H1 (cell line): ENCODE measurements at regions not wholly inside any gene's neighbourhood (a gene's known extent, or its start where the extent isn't known, plus 50 kb on each side); places are given as distances from the start of the nearest gene placed in this dataset.

ENCODE experiments used
- CTCF ChIA-PET: fragments of 300-600 bp; sonication (Branson Sonifier 250); formaldehyde crosslinking; loops from one replicate; lab custom pipeline; 2021; ENCODE audit not compliant: partially characterized antibody; lab: Charles Lee
- POLR2A ChIA-PET: fragments of 300-600 bp; sonication (Branson Sonifier 250); formaldehyde crosslinking; loops from one replicate; lab custom pipeline; 2021; ENCODE audit warnings: inconsistent platforms; ENCODE audit not compliant: partially characterized antibody; lab: Charles Lee
- DNase-seq, 2 experiments: peaks; one replicate each; pipeline versions ENCODE4 v3.0.0 to v3.0.0-alpha.2; 2010 to 2022; ENCODE audit warnings: low spot score in 2 of 2, low read depth in 1 of 2, mixed read lengths in 1 of 2
- FAIRE-seq: peaks from 2 replicates; lab custom pipeline; 2011; peaks lifted over from hg19 to GRCh38; lab: Jason Lieb, UNC
- H2AFZ ChIP-seq: 2 replicates; pipeline ENCODE4 v1.8.1; 2012; ENCODE audit warnings: low read length, inconsistent platforms
- H2AK5ac ChIP-seq: 2 replicates; pipeline ENCODE4 v1.6.1; 2013; ENCODE audit warnings: low read depth, low read length
- H2BK120ac ChIP-seq: replicated peaks from 2 replicates; pipeline ENCODE3; 2013; ENCODE audit warnings: low read depth, low read length, inconsistent platforms
- H2BK12ac ChIP-seq: 2 replicates; pipeline ENCODE4 v1.6.1; 2013; ENCODE audit warnings: low read depth, low read length
- H2BK15ac ChIP-seq: 2 replicates; pipeline ENCODE4 v1.6.1; 2013; ENCODE audit warnings: low read length
- H2BK20ac ChIP-seq: 2 replicates; pipeline ENCODE4 v1.6.1; 2013; ENCODE audit warnings: low read length
- H2BK5ac ChIP-seq: 2 replicates; pipeline ENCODE4 v1.6.1; 2013; ENCODE audit warnings: low read depth, low read length
- H3K14ac ChIP-seq: 2 replicates; pipeline ENCODE4 v1.6.1; 2013; ENCODE audit warnings: inconsistent platforms; ENCODE audit not compliant: insufficient read length
- H3K18ac ChIP-seq: 2 replicates; pipeline ENCODE4 v1.6.1; 2013; ENCODE audit warnings: low read length; ENCODE audit errors: extremely low read depth
- H3K23ac ChIP-seq: 2 replicates; pipeline ENCODE4 v1.6.1; 2013; ENCODE audit warnings: inconsistent platforms; ENCODE audit not compliant: insufficient read length
- H3K23me2 ChIP-seq: 2 replicates; pipeline ENCODE4 v1.6.1; 2013; ENCODE audit warnings: low read depth, low read length
- H3K27ac ChIP-seq: 2 replicates; pipeline ENCODE4 v1.6.1; 2011; ENCODE audit warnings: low read depth, low read length, inconsistent platforms
- H3K27me3 ChIP-seq, 4 experiments: replicated peaks in 1 of 4; 1 replicate in 1 of 4; 2 replicates in 3 of 4; pipeline versions ENCODE4 v1.6.1 to v1.8.1; 2011 to 2013; ENCODE audit warnings: low read length in 3 of 4, mild to moderate bottlenecking in 3 of 4, inconsistent platforms in 2 of 4, mixed read lengths in 2 of 4, moderate library complexity in 1 of 4; ENCODE audit not compliant: control insufficient read depth in 3 of 4, insufficient read depth in 3 of 4; ENCODE audit errors: extremely low read depth in 1 of 4
- H3K36me3 ChIP-seq, 4 experiments: 2 replicates each; pipeline versions ENCODE4 v1.6.1 to v1.8.1; 2011 to 2013; ENCODE audit warnings: mild to moderate bottlenecking in 4 of 4, low read length in 3 of 4, moderate library complexity in 2 of 4, control low read depth in 1 of 4, inconsistent platforms in 1 of 4; ENCODE audit not compliant: insufficient read depth in 4 of 4, control insufficient read depth in 2 of 4
- H3K4ac ChIP-seq: replicated peaks from 2 replicates; pipeline ENCODE3; 2013; ENCODE audit warnings: low read length, low read depth, mixed read lengths, inconsistent platforms; ENCODE audit not compliant: insufficient read length
- H3K4me1 ChIP-seq, 4 experiments: replicated peaks in 1 of 4; 1 replicate in 1 of 4; 2 replicates in 3 of 4; pipeline versions ENCODE4 v1.6.1 to v1.8.1; 2011 to 2013; ENCODE audit warnings: low read length in 3 of 4, inconsistent platforms in 2 of 4, mixed read lengths in 1 of 4; ENCODE audit not compliant: insufficient read depth in 4 of 4, control insufficient read depth in 3 of 4
- H3K4me2 ChIP-seq, 2 experiments: 2 replicates each; pipeline versions ENCODE4 v1.6.1 to v1.8.1; 2011 to 2013; ENCODE audit warnings: low read depth in 2 of 2, low read length in 2 of 2, control low read depth in 1 of 2, inconsistent platforms in 1 of 2, mild to moderate bottlenecking in 1 of 2; ENCODE audit not compliant: insufficient read depth in 1 of 2
- H3K4me3 ChIP-seq, 4 experiments: fragments of 200-600, 300-600 bp in 1 of 4; sonication (generic), shearing (Covaris generic), sonication (Bioruptor Twin) in 1 of 4; 2 replicates each; pipeline versions ENCODE4 v1.5.1 to v1.8.1; 2011 to 2016; ENCODE audit warnings: low read length in 4 of 4, low read depth in 3 of 4, control low read depth in 2 of 4, inconsistent platforms in 2 of 4, mild to moderate bottlenecking in 2 of 4, mixed read lengths in 1 of 4, moderate library complexity in 1 of 4; ENCODE audit not compliant: insufficient read depth in 2 of 4; ENCODE audit errors: extremely low read depth in 1 of 4
- H3K56ac ChIP-seq: replicated peaks from 2 replicates; pipeline ENCODE3; 2013; ENCODE audit warnings: low read depth, mild to moderate bottlenecking, mixed read lengths, low read length, inconsistent platforms; ENCODE audit not compliant: insufficient read length
- H3K79me1 ChIP-seq: 2 replicates; pipeline ENCODE4 v1.6.1; 2013; ENCODE audit warnings: low read depth, low read length, control low read depth
- H3K79me2 ChIP-seq, 2 experiments: 2 replicates each; pipeline versions ENCODE4 v1.6.1 to v1.8.1; 2012 to 2013; ENCODE audit warnings: low read length in 2 of 2, mild to moderate bottlenecking in 2 of 2, inconsistent platforms in 1 of 2; ENCODE audit not compliant: insufficient read depth in 2 of 2, control insufficient read depth in 1 of 2
- H3K9ac ChIP-seq, 4 experiments: replicated peaks in 1 of 4; 1 replicate in 1 of 4; 2 replicates in 3 of 4; pipeline versions ENCODE4 v1.6.1 to v1.8.1; 2011 to 2013; ENCODE audit warnings: low read depth in 3 of 4, low read length in 3 of 4, control low read depth in 2 of 4, mild to moderate bottlenecking in 2 of 4, moderate library complexity in 2 of 4, inconsistent platforms in 1 of 4; ENCODE audit errors: extremely low read depth in 1 of 4
- H3K9me3 ChIP-seq, 2 experiments: 2 replicates each; pipeline versions ENCODE4 v1.6.1 to v1.8.1; 2012 to 2013; ENCODE audit warnings: mild to moderate bottlenecking in 2 of 2, moderate library complexity in 2 of 2, control low read depth in 1 of 2, inconsistent platforms in 1 of 2, low read depth in 1 of 2, low read length in 1 of 2, mixed read lengths in 1 of 2; ENCODE audit not compliant: insufficient read depth in 2 of 2
- H4K20me1 ChIP-seq, 2 experiments: replicated peaks in 1 of 2; 2 replicates each; pipeline versions ENCODE3 to v1.8.1; 2011 to 2013; ENCODE audit warnings: inconsistent platforms in 2 of 2, low read length in 2 of 2, mild to moderate bottlenecking in 1 of 2; ENCODE audit not compliant: insufficient read depth in 2 of 2, control insufficient read depth in 1 of 2
- H4K5ac ChIP-seq: 2 replicates; pipeline ENCODE4 v1.6.1; 2013; ENCODE audit warnings: low read length, low read depth, mixed read lengths, inconsistent platforms; ENCODE audit not compliant: insufficient read length
- H4K8ac ChIP-seq: 2 replicates; pipeline ENCODE4 v1.8.0; 2013; ENCODE audit warnings: mild to moderate bottlenecking, moderate library complexity, low read length, inconsistent platforms; ENCODE audit not compliant: insufficient read depth; ENCODE audit errors: extremely low read depth
- H4K91ac ChIP-seq: replicated peaks from 2 replicates; pipeline ENCODE3; 2013; ENCODE audit warnings: low read length, mixed read lengths, inconsistent platforms; ENCODE audit not compliant: insufficient read length
- BACH1 ChIP-seq: IDR thresholded peaks from 2 replicates; pipeline ENCODE4 v1.6.1; 2012; ENCODE audit warnings: low read length, improper control_type of control experiment
- CHD1 ChIP-seq: IDR thresholded peaks from 2 replicates; pipeline ENCODE4 v1.6.1; 2012; ENCODE audit warnings: low read depth, low read length, improper control_type of control experiment
- EGR1 ChIP-seq: IDR thresholded peaks from 2 replicates; pipeline ENCODE4 v1.6.1; 2011; ENCODE audit warnings: low read depth, low read length, borderline replicate concordance
- HDAC2 ChIP-seq, 2 experiments: fragments of 300-600 bp in 1 of 2; sonication (generic) in 1 of 2; IDR thresholded peaks; 2 replicates each; pipeline ENCODE4 v1.6.1; 2011 to 2012; ENCODE audit warnings: low read depth in 2 of 2, low read length in 2 of 2, mild to moderate bottlenecking in 2 of 2, moderate library complexity in 2 of 2, borderline replicate concordance in 1 of 2, inconsistent platforms in 1 of 2
- JUND ChIP-seq: IDR thresholded peaks from 2 replicates; pipeline ENCODE4 v1.6.1; 2011; ENCODE audit warnings: mild to moderate bottlenecking, improper control_type of control experiment, low read length
- KDM4A ChIP-seq: IDR thresholded peaks from one replicate; pipeline ENCODE4 v1.7.1; 2012; ENCODE audit warnings: low read depth, mild to moderate bottlenecking, moderate library complexity, low read length, inconsistent platforms; ENCODE audit not compliant: severe bottlenecking
- KDM5A ChIP-seq: fragments of 200-600 bp; IDR thresholded peaks from 2 replicates; pipeline ENCODE4 v1.7.1; 2012; ENCODE audit warnings: mild to moderate bottlenecking, low read length, inconsistent platforms, mixed read lengths
- NRF1 ChIP-seq: IDR thresholded peaks from 2 replicates; pipeline ENCODE4 v1.6.1; 2011; ENCODE audit warnings: mild to moderate bottlenecking, low read depth, low read length, improper control_type of control experiment
- POLR2A ChIP-seq, 2 experiments: IDR thresholded peaks; 1 replicate in 1 of 2; 2 replicates in 1 of 2; pipeline ENCODE4 v1.6.1; 2011; ENCODE audit warnings: low read depth in 2 of 2, low read length in 2 of 2, mild to moderate bottlenecking in 2 of 2; ENCODE audit errors: control extremely low read depth in 1 of 2
- POU5F1 ChIP-seq: IDR thresholded peaks from 2 replicates; pipeline ENCODE4 v1.6.1; 2011; ENCODE audit warnings: low read depth, mild to moderate bottlenecking, low read length, moderate library complexity
- RAD21 ChIP-seq, 2 experiments: IDR thresholded peaks in 1 of 2; conservative IDR thresholded peaks in 1 of 2; 2 replicates each; pipeline ENCODE4 v1.6.1; 2011; ENCODE audit warnings: low read depth in 2 of 2, low read length in 2 of 2, improper control_type of control experiment in 1 of 2, inconsistent platforms in 1 of 2, mild to moderate bottlenecking in 1 of 2, moderate library complexity in 1 of 2
- RBBP5 ChIP-seq: IDR thresholded peaks from 2 replicates; pipeline ENCODE4 v1.7.1; 2012; ENCODE audit warnings: low read depth, mild to moderate bottlenecking, inconsistent platforms, low read length, moderate library complexity, borderline replicate concordance
- RXRA ChIP-seq: IDR thresholded peaks from 2 replicates; pipeline ENCODE4 v1.6.1; 2011; ENCODE audit warnings: low read depth, mild to moderate bottlenecking, low read length, moderate library complexity; ENCODE audit not compliant: insufficient read depth
- SP1 ChIP-seq: IDR thresholded peaks from 2 replicates; pipeline ENCODE4 v1.6.1; 2011; ENCODE audit warnings: low read depth, low read length
- YY1 ChIP-seq: IDR thresholded peaks from 2 replicates; pipeline ENCODE4 v1.6.1; 2011; ENCODE audit warnings: low read depth, mild to moderate bottlenecking, low read length
- WGBS, 2 experiments: shearing (Covaris generic) in 1 of 2; methylation state at CpG; one replicate each; pipeline versions ENCODE4 v1.1.6 to v1.1.7; 2013 to 2015; ENCODE audit warnings: low lambda C conversion rate in 2 of 2, mixed read lengths in 2 of 2, inconsistent platforms in 1 of 2, low coverage in 1 of 2, missing lambda C conversion rate in 1 of 2; ENCODE audit not compliant: insufficient replicate concordance in 2 of 2, insufficient coverage in 1 of 2, insufficient read length in 1 of 2; ENCODE audit errors: extremely low coverage in 1 of 2, missing lambda C conversion rate in 1 of 2; 5-methylcytosine and 5-hydroxymethylcytosine counted together
- TF ChIP-seq, protein P1 (sequence below): IDR thresholded peaks from 2 replicates; pipeline ENCODE4 v1.6.1; 2012; ENCODE audit warnings: inconsistent platforms

DNA sequence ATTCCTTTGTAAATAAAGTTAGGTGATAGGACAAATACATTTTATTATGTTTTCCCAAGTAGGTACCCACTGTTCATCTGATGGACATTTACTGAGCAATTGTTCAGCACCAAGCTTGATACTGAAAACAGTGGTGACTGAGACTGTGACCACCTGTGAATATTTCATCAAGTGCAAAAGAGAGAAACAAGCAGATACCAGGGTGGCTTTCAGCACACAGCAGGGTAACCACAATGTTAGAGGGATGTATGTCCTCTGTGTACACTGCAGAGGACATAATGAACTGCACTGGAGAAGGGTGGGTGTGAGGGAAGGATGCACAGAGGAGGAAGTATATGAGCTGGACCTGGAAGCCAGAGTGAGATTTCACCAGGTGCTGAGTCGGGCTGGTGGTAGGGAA is 411.8 kb downstream of the RAD51AP2 start:
- H3K9ac ChIP-seq = no peak overlapping the region
- no peak overlapping the region for H2BK12ac ChIP-seq
- CTCF ChIA-PET = no interaction called here
- H4K20me1 ChIP-seq = no peaks in the 10 kb centered on the region
- no peak overlapping the region for H4K8ac ChIP-seq
- no peaks in the 10 kb centered on the region for H3K79me2 ChIP-seq
- DNase-seq (no peak), FAIRE-seq (no peak)
- no peak overlapping the region for H3K14ac ChIP-seq
- TF ChIP-seq POU5F1 (no peak), SP1 (no peak), CHD1 (no peak), HDAC2 (IDR thresholded peaks at IDR 0.05; ENCODE audit: borderline replicate concordance in 1 of 2, low read depth in 2 of 2, low read length in 2 of 2) (no peak), JUND (no peak), RXRA (no peak), KDM4A (no peak), POLR2A (IDR thresholded peaks at IDR 0.05; ENCODE audit: control extremely low read depth in 1 of 2, low read depth in 2 of 2, low read length in 2 of 2) (no peak), NRF1 (no peak), RBBP5 (no peak), BACH1 (no peak), YY1 (no peak), KDM5A (no peak), EGR1 (no peak), RAD21 (IDR thresholded peaks at IDR 0.05 in 1 of 2, conservative IDR thresholded peaks at IDR 0.05 in 1 of 2; ENCODE audit: low read depth in 2 of 2, low read length in 2 of 2) (no peak)
- TF ChIP-seq, protein P1, sequence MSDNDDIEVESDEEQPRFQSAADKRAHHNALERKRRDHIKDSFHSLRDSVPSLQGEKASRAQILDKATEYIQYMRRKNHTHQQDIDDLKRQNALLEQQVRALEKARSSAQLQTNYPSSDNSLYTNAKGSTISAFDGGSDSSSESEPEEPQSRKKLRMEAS = no peak
- H3K4me1 ChIP-seq = no peaks in the 10 kb centered on the region
- no peak overlapping the region for H3K18ac ChIP-seq
- H2BK15ac ChIP-seq = no peak overlapping the region
- no peak overlapping the region for H2BK5ac ChIP-seq
- H3K9me3 ChIP-seq = no peaks in the 10 kb centered on the region
- H3K23me2 ChIP-seq = no peaks in the 10 kb centered on the region; the same call in 1 of the 2 replicates
- H3K4ac ChIP-seq = no peak overlapping the region
- no peak overlapping the region for H2BK120ac ChIP-seq
- no peaks in the 10 kb centered on the region for H3K36me3 ChIP-seq
- H4K5ac ChIP-seq = no peak overlapping the region
- no peak overlapping the region for H2AFZ ChIP-seq
- POLR2A ChIA-PET = no interaction called here
- no peak overlapping the region for H3K4me2 ChIP-seq
- no peak overlapping the region for H2BK20ac ChIP-seq
- H3K27ac ChIP-seq = no peak overlapping the region
- no peak overlapping the region for H2AK5ac ChIP-seq
- H3K27me3 ChIP-seq = no peaks in the 10 kb centered on the region
- H3K56ac ChIP-seq = no peak overlapping the region
- no peak overlapping the region for H3K23ac ChIP-seq
- H3K4me3 ChIP-seq = no peak overlapping the region
- WGBS, 2 experiments = 85% methylated on average over 1 of the region's 1 CpG; no CpG with 5 or more reads in 1 of the 2 experiments
- H3K79me1 ChIP-seq = no peaks in the 10 kb centered on the region
- no peak overlapping the region for H4K91ac ChIP-seq
